ENCODE measurements at regions not wholly inside any gene's neighbourhood (a gene's known extent, or its start where the extent isn't known, plus 50 kb on each side); places are given as distances from the start of the nearest gene placed in this dataset.

GRCh38 chr15:67006083-67007065 lies 59.0 kb upstream of the SMAD3 start:
- no peak for DNase-seq

DNA sequence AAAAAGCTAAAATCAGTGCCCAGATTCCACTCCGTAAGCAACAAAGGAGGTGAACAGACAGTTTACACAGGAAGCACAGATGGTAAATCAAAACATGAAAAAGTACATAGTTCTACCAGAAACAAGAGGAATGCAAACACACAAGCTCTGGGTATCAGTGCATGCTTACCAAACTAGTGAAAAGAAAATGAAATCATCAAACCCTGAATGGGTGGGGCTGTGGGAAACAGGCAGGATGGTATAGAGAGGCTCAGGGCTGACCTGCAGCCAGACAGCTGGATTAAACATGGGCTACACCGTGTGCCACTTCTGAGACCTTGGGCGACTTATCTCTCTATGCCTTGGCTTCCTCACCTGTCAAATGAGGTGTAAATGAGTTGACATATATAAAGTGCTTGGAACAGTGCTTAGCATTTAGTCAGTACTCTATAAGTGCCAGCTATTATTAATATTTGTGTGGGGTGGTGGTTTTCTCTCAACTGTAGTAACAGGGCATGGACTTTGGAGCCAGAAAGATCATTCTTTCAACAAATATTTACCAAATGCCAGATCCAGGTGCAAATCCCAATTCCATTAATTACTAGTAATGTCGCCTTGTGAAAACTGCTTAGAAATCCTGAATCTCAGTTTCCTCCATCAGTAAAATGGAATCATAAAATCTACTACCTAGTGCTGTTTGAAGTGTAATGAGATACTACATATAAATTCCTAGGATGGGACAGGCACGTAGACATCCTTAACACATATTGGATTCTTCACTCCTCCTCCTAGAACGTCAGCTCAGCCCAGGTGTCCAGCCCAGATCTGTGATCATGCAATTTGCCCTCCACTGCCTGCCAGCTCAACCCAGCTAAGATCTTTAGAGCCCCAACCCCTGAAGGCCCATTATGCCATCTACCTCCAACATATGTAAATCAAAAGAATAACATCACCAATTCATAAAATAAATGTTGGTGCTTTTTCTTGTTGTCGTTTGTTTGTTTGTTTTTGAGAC lies 55.5 kb upstream of the SMAD3 start:
- no peak for DNase-seq

DNA sequence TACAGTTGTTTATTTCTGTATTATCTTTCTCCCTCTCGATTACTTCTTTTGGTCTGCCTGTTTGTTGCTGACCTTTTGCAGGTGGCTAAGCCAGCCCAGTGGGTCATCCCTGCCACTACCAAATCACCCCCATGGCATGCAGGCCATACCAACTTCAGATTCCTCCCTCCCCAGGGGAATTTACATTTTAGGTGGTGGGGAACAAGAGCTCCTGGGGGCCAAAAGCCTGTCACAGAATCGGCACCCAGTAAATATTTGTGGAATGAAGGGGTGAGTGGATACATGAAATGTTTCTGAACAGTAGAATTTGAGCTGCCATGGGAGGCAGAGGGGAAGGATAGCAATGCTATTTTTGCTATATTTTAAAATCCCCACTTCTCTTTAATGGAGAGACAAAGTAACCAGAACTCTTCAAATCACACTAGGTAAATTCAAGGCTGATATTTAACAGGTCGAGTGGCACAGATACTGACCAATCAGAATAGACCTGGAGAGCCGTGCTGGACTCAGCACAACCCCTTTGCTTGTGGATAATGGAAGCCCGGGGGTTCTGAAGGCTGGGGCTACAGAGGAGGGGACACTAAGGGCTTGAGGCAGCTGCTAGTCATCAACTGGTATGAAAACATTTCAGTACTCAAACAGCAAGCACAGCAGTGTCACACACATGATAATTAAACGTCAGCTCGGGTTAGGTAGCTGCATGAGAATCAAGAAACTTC lies 54.3 kb upstream of the SMAD3 start:
- DNase-seq, result no peak

DNA sequence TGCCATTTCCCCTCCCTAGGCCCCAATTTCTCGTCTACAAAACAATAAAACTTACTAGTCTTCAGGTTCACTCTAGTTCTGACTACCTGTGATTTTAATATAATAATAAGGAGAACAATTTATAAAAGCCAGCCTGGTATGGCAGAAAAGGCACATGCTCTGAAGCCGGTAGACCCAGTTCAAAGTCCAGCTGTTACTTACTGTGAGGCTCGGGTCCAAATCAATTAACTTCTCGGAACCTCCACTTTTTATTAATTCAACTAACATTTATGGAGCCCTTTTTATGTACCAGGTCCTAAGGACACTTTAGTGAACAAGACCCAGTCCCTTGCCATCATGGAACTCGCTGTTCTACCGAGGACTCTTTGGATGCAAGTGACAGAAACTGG lies 53.8 kb upstream of the SMAD3 start:
- no peak for DNase-seq

GRCh38 chr15:67013696-67014095 lies 51.7 kb upstream of the SMAD3 start:
- no peak for DNase-seq
